ENCODE measurements at regions not wholly inside any gene's neighbourhood (a gene's known extent, or its start where the extent isn't known, plus 50 kb on each side); places are given as distances from the start of the nearest gene placed in this dataset.

DNA sequence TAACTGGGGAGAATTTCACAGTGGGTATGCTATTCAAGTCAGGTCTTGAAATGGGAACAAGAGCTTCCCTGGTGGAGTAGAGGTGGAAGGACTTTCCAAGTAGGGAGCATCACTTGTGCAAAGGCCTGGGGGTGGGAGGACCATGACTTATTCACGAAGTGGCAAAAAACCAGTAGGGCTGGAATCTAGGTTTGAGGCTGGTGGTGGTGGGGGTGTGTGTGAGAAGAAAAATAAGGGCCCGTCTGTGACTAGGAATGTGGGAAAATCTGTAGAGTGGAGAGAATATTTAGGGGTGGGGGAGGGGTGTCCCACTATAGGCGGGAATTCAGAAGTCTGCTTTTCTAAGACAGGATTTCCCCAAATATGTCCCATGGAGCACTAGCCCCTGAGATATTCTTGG lies 271.9 kb upstream of the TBL1XR1 start:
- no peaks in the 10 kb centered on the region for H3K9me3 ChIP-seq (ENCODE audit: control insufficient read depth in 2 of 2, low read length in 2 of 2)
- peaks cover 0 to 4% of the 10 kb centered on the region in 2 donors for H3K4me1 ChIP-seq (ENCODE audit: control insufficient read depth in 2 of 2, insufficient read depth in 2 of 2, low read length in 2 of 2)
- no peaks in the 10 kb centered on the region for H3K27me3 ChIP-seq (ENCODE audit: control insufficient read depth in 2 of 2, insufficient read depth in 2 of 2, low read length in 2 of 2)
- H3K27ac ChIP-seq (ENCODE audit: low read depth in 2 of 2, low read length in 2 of 2) = no peak overlapping the region
- H3K36me3 ChIP-seq (ENCODE audit: control insufficient read depth in 2 of 2, insufficient read depth in 2 of 2, low read length in 2 of 2) = no peaks in the 10 kb centered on the region
- H3K4me3 ChIP-seq (ENCODE audit: low read length in 2 of 2) = no peak overlapping the region
- H3K9ac ChIP-seq (ENCODE audit: low read depth in 1 of 2, low read length in 2 of 2) = no peak overlapping the region

DNA sequence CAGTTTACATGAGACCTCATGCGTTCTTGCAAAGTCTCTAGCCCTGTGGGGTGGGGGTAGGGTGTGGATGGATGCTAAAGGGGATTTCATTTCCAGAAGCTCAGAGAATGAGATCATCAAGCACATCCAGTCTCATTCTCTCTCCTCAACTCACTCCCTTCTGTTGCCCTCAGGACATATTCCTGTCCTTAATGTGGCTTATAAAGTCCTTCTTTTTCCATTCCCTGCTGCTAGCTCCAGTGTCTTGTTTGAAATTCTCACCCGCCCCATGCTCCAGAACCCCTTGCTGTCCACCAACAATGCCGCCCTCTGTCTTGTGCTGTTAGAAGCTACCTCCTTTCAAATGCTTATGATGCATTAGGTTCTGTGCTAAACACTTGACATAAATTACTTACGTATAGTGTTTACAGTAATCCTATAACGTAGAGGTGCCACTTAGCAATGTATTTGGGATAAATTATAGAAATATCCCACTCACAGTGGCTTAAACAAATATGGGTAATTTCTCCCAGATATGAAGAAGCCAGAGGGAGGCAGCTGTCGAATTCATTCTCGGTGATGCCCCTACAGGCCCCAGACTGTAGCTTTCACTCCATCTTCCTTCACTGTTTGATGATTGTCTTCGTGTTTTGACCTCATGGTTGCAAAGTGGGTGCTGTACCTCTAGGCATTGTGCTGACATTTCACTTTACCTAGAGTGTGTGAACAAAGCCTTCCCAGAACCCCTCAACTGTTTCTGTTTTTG lies 273.1 kb upstream of the TBL1XR1 start:
- peaks cover 0 to 4% of the 10 kb centered on the region in 2 donors for H3K4me1 ChIP-seq (ENCODE audit: control insufficient read depth in 2 of 2, insufficient read depth in 2 of 2, low read length in 2 of 2)
- no peak overlapping the region for H3K27ac ChIP-seq (ENCODE audit: low read depth in 2 of 2, low read length in 2 of 2)
- no peak overlapping the region for H3K4me3 ChIP-seq (ENCODE audit: low read length in 2 of 2)
- H3K36me3 ChIP-seq (ENCODE audit: control insufficient read depth in 2 of 2, insufficient read depth in 2 of 2, low read length in 2 of 2) = no peaks in the 10 kb centered on the region
- H3K9me3 ChIP-seq (ENCODE audit: control insufficient read depth in 2 of 2, low read length in 2 of 2) = no peaks in the 10 kb centered on the region
- H3K27me3 ChIP-seq (ENCODE audit: control insufficient read depth in 2 of 2, insufficient read depth in 2 of 2, low read length in 2 of 2) = no peaks in the 10 kb centered on the region
- H3K9ac ChIP-seq (ENCODE audit: low read depth in 1 of 2, low read length in 2 of 2) = no peak overlapping the region

DNA sequence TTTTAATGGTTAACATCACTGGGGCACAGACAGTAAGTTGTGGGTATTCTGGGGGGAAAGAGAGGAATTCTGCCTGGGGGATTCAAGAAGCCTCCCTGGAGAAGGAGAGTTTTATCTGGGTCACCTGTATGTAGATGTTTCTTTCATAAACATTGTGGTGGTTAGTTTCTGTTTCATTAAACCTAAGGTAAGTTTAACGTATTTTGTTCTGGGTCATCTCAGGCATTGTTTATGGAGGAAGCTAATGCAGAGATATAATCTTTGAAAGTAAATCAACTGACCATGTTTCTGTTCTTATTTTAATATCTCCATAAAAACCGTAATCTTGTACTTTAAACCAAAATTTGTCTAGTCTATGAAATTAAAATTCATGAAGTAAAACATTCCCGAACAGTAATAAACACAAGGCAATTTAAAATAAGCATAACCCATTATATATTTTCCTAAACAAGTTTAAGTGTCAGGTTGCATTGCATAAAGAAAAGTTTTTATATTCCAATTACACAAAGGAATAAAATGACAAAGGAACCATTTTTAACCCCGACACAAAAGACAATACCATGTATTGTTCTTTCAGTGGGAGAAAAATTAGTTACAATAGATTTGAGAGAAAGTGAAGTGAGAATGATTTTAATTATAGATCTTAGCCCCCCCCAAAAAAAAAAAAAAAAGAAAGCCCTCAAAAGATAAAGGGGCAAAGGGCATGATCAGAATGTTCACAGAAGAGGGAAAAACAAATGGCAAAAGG lies 274.6 kb upstream of the TBL1XR1 start:
- H3K27me3 ChIP-seq (ENCODE audit: control insufficient read depth in 2 of 2, insufficient read depth in 2 of 2, low read length in 2 of 2) = no peaks in the 10 kb centered on the region
- no peaks in the 10 kb centered on the region for H3K9me3 ChIP-seq (ENCODE audit: control insufficient read depth in 2 of 2, low read length in 2 of 2)
- no peak overlapping the region for H3K27ac ChIP-seq (ENCODE audit: low read depth in 2 of 2, low read length in 2 of 2)
- no peak overlapping the region for H3K9ac ChIP-seq (ENCODE audit: low read depth in 1 of 2, low read length in 2 of 2)
- no peak overlapping the region for H3K4me3 ChIP-seq (ENCODE audit: low read length in 2 of 2)
- peaks cover 0 to 4% of the 10 kb centered on the region in 2 donors for H3K4me1 ChIP-seq (ENCODE audit: control insufficient read depth in 2 of 2, insufficient read depth in 2 of 2, low read length in 2 of 2)
- H3K36me3 ChIP-seq (ENCODE audit: control insufficient read depth in 2 of 2, insufficient read depth in 2 of 2, low read length in 2 of 2) = no peaks in the 10 kb centered on the region

DNA sequence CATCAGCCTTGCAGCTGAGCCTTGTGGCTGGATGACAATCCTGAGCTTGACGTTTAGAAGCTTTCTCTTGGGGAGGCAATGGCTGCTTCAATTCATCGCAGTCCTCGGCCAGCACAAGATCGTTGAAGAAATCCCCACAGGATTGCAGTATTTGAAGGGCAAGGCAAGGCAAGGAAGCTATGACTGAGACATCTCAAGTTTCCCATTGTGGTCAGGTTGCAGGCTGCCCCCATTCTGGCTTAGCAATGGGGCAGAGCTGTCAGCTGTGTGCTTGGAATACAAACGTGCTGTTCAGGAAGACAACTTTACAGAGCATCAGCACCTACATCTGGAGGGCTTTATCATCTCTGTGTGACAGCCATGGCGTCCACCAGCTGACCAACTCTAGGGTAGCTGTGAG lies 275.9 kb upstream of the TBL1XR1 start:
- no peak overlapping the region for H3K27ac ChIP-seq (ENCODE audit: low read depth in 2 of 2, low read length in 2 of 2)
- no peak overlapping the region for H3K4me3 ChIP-seq (ENCODE audit: low read length in 2 of 2)
- H3K9me3 ChIP-seq (ENCODE audit: control insufficient read depth in 2 of 2, low read length in 2 of 2) = no peaks in the 10 kb centered on the region
- H3K36me3 ChIP-seq (ENCODE audit: control insufficient read depth in 2 of 2, insufficient read depth in 2 of 2, low read length in 2 of 2) = no peaks in the 10 kb centered on the region
- H3K9ac ChIP-seq (ENCODE audit: low read depth in 1 of 2, low read length in 2 of 2) = no peak overlapping the region
- H3K27me3 ChIP-seq (ENCODE audit: control insufficient read depth in 2 of 2, insufficient read depth in 2 of 2, low read length in 2 of 2) = no peaks in the 10 kb centered on the region
- no peaks in the 10 kb centered on the region for H3K4me1 ChIP-seq (ENCODE audit: control insufficient read depth in 2 of 2, insufficient read depth in 2 of 2, low read length in 2 of 2)

DNA sequence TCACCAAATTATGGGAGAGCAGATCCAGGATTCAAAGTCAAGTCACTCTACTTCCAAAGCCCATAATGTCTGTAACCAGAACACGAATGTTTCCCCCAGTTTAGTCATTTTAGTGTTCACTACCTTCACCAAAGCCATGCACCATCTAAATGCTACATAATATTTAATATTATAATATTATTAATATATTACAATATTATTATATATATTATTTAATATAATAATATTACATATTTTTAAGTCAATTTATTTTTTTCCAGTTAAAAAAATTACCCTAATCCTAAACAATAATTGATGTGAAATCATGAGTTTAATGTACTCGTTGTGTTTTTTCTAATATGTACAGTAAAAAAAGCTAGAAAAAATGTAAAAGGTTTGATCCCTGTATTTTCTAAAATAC lies 276.6 kb upstream of the TBL1XR1 start:
- H3K4me3 ChIP-seq (ENCODE audit: low read length in 2 of 2) = no peak overlapping the region
- H3K4me1 ChIP-seq (ENCODE audit: control insufficient read depth in 2 of 2, insufficient read depth in 2 of 2, low read length in 2 of 2) = no peaks in the 10 kb centered on the region
- no peaks in the 10 kb centered on the region for H3K9me3 ChIP-seq (ENCODE audit: control insufficient read depth in 2 of 2, low read length in 2 of 2)
- H3K36me3 ChIP-seq (ENCODE audit: control insufficient read depth in 2 of 2, insufficient read depth in 2 of 2, low read length in 2 of 2) = no peaks in the 10 kb centered on the region
- H3K9ac ChIP-seq (ENCODE audit: low read depth in 1 of 2, low read length in 2 of 2) = no peak overlapping the region
- no peaks in the 10 kb centered on the region for H3K27me3 ChIP-seq (ENCODE audit: control insufficient read depth in 2 of 2, insufficient read depth in 2 of 2, low read length in 2 of 2)
- no peak overlapping the region for H3K27ac ChIP-seq (ENCODE audit: low read depth in 2 of 2, low read length in 2 of 2)

DNA sequence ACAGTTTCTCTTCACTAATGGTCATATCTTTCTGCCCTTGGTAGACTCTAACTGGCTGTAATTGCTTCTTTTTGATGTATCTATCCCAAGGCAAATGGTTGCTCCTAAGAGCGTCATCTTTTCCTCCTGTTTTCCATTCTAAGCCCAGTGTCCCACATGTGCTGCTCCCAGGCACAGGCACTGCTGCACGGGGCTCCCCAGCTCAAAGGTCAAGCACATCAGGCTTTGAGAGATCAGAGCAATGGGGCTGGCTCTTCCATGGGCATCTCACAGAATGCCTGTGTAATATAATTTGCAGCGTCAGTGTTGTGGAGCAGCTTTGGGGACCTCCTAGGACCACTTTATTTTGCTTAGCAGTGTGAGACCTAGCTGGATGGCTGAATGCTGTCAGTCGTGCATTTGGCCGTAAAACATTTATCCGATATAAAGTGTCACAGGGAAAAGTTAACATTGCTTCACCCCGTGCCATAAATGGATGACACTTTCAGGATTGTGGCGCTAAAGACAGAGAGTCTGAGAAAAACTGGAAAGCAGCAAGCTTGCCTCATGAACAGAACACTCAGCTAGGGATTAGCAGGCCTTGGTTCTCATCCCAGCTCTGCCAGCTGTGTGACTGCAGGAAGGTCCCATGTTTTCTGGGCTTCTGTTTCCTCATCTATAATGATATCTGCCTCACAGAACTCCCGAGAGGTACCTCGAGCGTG lies 277.5 kb upstream of the TBL1XR1 start:
- Histone ChIP-seq H3K9ac (ENCODE audit: low read depth in 1 of 2, low read length in 2 of 2) (no peak overlapping the region), H3K36me3 (ENCODE audit: control insufficient read depth in 2 of 2, insufficient read depth in 2 of 2, low read length in 2 of 2) (no peaks in the 10 kb centered on the region), H3K9me3 (ENCODE audit: control insufficient read depth in 2 of 2, low read length in 2 of 2) (no peaks in the 10 kb centered on the region), H3K27ac (ENCODE audit: low read depth in 2 of 2, low read length in 2 of 2) (no peak overlapping the region), H3K4me1 (ENCODE audit: control insufficient read depth in 2 of 2, insufficient read depth in 2 of 2, low read length in 2 of 2) (no peaks in the 10 kb centered on the region), H3K4me3 (ENCODE audit: low read length in 2 of 2) (no peak overlapping the region), H3K27me3 (ENCODE audit: control insufficient read depth in 2 of 2, insufficient read depth in 2 of 2, low read length in 2 of 2) (no peaks in the 10 kb centered on the region)

DNA sequence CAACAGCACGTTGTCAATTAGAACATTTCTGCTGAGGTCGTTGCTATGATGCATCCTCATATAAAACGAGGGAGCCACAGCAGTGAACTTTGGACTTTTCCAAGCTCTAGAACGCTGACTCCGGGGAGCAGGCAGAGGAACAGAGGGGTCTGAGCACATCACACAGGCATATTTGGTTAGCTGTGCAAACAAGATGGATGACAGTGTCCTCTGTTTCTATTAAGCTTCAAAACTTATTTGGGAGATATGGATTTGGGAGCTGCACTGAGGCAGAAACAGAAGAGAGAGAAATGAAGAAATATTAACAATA lies 278.0 kb upstream of the TBL1XR1 start:
- H3K27ac ChIP-seq (ENCODE audit: low read depth in 2 of 2, low read length in 2 of 2) = no peak overlapping the region
- H3K9ac ChIP-seq (ENCODE audit: low read depth in 1 of 2, low read length in 2 of 2) = no peak overlapping the region
- H3K4me3 ChIP-seq (ENCODE audit: low read length in 2 of 2) = no peak overlapping the region
- no peaks in the 10 kb centered on the region for H3K9me3 ChIP-seq (ENCODE audit: control insufficient read depth in 2 of 2, low read length in 2 of 2)
- H3K36me3 ChIP-seq (ENCODE audit: control insufficient read depth in 2 of 2, insufficient read depth in 2 of 2, low read length in 2 of 2) = no peaks in the 10 kb centered on the region
- H3K4me1 ChIP-seq (ENCODE audit: control insufficient read depth in 2 of 2, insufficient read depth in 2 of 2, low read length in 2 of 2) = no peaks in the 10 kb centered on the region
- H3K27me3 ChIP-seq (ENCODE audit: control insufficient read depth in 2 of 2, insufficient read depth in 2 of 2, low read length in 2 of 2) = no peaks in the 10 kb centered on the region

DNA sequence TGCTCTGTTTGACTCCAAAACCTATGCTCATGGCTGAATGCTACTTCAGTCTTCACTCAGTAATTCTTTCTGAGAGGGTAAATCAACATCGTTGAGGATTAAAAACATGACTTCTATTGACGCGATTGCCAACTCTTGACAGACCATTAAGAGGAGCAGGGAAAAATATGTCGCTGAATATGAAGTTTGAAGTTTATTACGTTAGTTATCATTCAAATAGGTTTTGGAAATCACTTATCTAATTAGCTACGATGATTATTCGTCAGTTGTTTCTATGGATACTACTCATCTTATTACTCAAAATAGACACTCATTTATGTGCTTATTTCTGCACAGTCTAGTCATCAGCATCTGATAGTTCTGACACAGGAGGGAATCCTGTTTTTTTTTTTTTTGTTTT lies 279.2 kb upstream of the TBL1XR1 start:
- Histone ChIP-seq H3K27me3 (ENCODE audit: control insufficient read depth in 2 of 2, insufficient read depth in 2 of 2, low read length in 2 of 2) (no peaks in the 10 kb centered on the region), H3K9ac (ENCODE audit: low read depth in 1 of 2, low read length in 2 of 2) (no peak overlapping the region), H3K4me3 (ENCODE audit: low read length in 2 of 2) (no peak overlapping the region), H3K4me1 (ENCODE audit: control insufficient read depth in 2 of 2, insufficient read depth in 2 of 2, low read length in 2 of 2) (no peaks in the 10 kb centered on the region), H3K36me3 (ENCODE audit: control insufficient read depth in 2 of 2, insufficient read depth in 2 of 2, low read length in 2 of 2) (no peaks in the 10 kb centered on the region), H3K9me3 (ENCODE audit: control insufficient read depth in 2 of 2, low read length in 2 of 2) (no peaks in the 10 kb centered on the region), H3K27ac (ENCODE audit: low read depth in 2 of 2, low read length in 2 of 2) (no peak overlapping the region)

DNA sequence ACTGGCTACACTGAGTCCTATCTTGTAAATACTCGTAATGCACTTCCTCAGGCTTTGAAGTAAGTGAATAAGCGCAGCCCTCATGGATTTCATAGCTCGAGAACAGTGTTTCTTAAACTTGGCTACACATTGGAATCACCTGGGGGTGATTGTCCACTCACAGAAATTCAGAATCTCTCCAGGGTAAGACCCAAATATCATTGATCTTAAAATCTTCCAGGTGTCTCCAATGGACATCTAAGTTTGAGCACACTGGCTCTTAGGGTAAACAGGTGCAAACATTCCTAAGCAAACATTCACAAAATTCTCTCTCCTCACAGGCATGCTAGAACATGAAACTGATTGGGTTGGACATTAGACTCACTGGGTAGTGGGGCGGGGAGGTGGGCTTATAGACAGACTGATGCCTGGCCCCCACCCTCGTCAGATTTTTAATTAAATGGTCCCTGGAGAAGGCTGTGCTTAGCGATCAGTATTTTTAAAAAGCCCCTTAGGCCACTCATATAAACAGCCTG lies 279.7 kb upstream of the TBL1XR1 start:
- H3K27ac ChIP-seq (ENCODE audit: low read depth in 2 of 2, low read length in 2 of 2) = no peak overlapping the region
- H3K9ac ChIP-seq (ENCODE audit: low read depth in 1 of 2, low read length in 2 of 2) = no peak overlapping the region
- H3K4me1 ChIP-seq (ENCODE audit: control insufficient read depth in 2 of 2, insufficient read depth in 2 of 2, low read length in 2 of 2) = no peaks in the 10 kb centered on the region
- no peaks in the 10 kb centered on the region for H3K27me3 ChIP-seq (ENCODE audit: control insufficient read depth in 2 of 2, insufficient read depth in 2 of 2, low read length in 2 of 2)
- no peaks in the 10 kb centered on the region for H3K36me3 ChIP-seq (ENCODE audit: control insufficient read depth in 2 of 2, insufficient read depth in 2 of 2, low read length in 2 of 2)
- no peak overlapping the region for H3K4me3 ChIP-seq (ENCODE audit: low read length in 2 of 2)
- H3K9me3 ChIP-seq (ENCODE audit: control insufficient read depth in 2 of 2, low read length in 2 of 2) = no peaks in the 10 kb centered on the region

DNA sequence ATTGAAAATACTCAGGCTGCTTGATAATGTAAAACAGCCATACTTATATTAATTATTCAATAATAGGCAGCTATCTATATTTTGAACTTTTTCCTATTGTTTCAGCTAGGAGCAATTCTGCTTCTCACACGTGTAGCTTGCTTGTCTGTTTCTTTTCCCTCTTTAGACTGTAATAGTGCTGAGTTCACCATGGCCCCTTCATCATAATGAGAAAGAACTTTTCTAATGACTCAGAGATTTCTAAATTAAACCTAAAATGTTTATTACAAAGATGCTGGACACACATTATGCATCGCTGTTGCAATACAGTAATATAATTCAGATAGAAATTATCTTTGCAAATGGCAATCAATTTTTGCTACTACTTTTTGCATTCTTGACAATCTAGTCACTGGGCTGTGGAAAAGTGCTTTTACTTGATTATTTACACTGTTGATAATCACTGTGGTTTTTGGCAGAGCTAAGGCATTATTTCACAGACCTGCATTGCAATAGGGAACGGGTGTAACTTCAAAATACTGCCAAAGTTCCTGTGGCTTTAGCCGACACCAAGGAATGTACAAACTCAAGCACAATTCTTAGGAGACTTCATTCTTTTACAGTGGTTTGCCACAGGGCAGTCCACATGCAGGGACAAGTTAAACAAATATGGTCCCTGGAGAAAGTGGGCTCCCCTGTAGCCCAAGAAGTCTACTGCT lies 281.0 kb upstream of the TBL1XR1 start:
- H3K27ac ChIP-seq (ENCODE audit: low read depth in 2 of 2, low read length in 2 of 2) = no peak overlapping the region
- H3K9me3 ChIP-seq (ENCODE audit: control insufficient read depth in 2 of 2, low read length in 2 of 2) = no peaks in the 10 kb centered on the region
- no peaks in the 10 kb centered on the region for H3K36me3 ChIP-seq (ENCODE audit: control insufficient read depth in 2 of 2, insufficient read depth in 2 of 2, low read length in 2 of 2)
- H3K27me3 ChIP-seq (ENCODE audit: control insufficient read depth in 2 of 2, insufficient read depth in 2 of 2, low read length in 2 of 2) = no peaks in the 10 kb centered on the region
- peaks cover 0 to 5% of the 10 kb centered on the region in 2 donors for H3K4me1 ChIP-seq (ENCODE audit: control insufficient read depth in 2 of 2, insufficient read depth in 2 of 2, low read length in 2 of 2)
- H3K9ac ChIP-seq (ENCODE audit: low read depth in 1 of 2, low read length in 2 of 2) = no peak overlapping the region
- no peak overlapping the region for H3K4me3 ChIP-seq (ENCODE audit: low read length in 2 of 2)
